Gastroesophageal sphincter (tissue), 4 donors: ENCODE measurements at regions not wholly inside any gene's neighbourhood (a gene's known extent, or its start where the extent isn't known, plus 50 kb on each side); places are given as distances from the start of the nearest gene placed in this dataset.

Experiments used
- ATAC-seq: fragments of 150-250 bp; one replicate; pipeline ENCODE4 v1.9.1; 2016; ENCODE audit warnings: mild to moderate bottlenecking, moderate library complexity
- H3K27ac ChIP-seq, 4 donors: fragments of 200-600 bp; sonication (generic) in 3 of 4; 1 replicate in 3 of 4; 2 replicates in 1 of 4; pipeline ENCODE4 v1.5.1; 2016 to 2019
- H3K27me3 ChIP-seq: fragments of 200-600 bp; sonication (generic); one replicate; pipeline ENCODE4 v1.5.1; 2019
- H3K36me3 ChIP-seq, 2 donors: fragments of 200-600 bp; sonication (generic); one replicate each; pipeline ENCODE4 v1.5.1; 2019; ENCODE audit warnings: control low read depth in 1 of 2
- H3K4me1 ChIP-seq, 3 donors: fragments of 200-600 bp; sonication (generic); 1 replicate in 2 of 3; 2 replicates in 1 of 3; pipeline ENCODE4 v1.5.1; 2016 to 2019; ENCODE audit warnings: control low read depth in 2 of 3
- H3K4me3 ChIP-seq, 2 donors: fragments of 200-600 bp; sonication (generic); one replicate each; pipeline ENCODE4 v1.5.1; 2019; ENCODE audit warnings: mild to moderate bottlenecking in 1 of 2, moderate library complexity in 1 of 2
- H3K9me3 ChIP-seq, 3 donors: fragments of 200-600 bp; sonication (generic); one replicate each; pipeline ENCODE4 v1.5.1; 2017 to 2019; ENCODE audit warnings: control low read depth in 2 of 3
- CTCF ChIP-seq, 4 experiments: fragments of 200-600 bp in 2 of 4; fragments of 450-650 bp in 2 of 4; sonication (generic) in 1 of 4; IDR thresholded peaks; one replicate each; pipeline ENCODE4 v1.5.1; 2017 to 2019; ENCODE audit warnings: antibody characterized with exemption in 4 of 4, mild to moderate bottlenecking in 2 of 4, moderate library complexity in 2 of 4
- EP300 ChIP-seq: sonication (generic); formaldehyde crosslinking; IDR thresholded peaks from one replicate; pipeline ENCODE4 v1.6.1; 2017; ENCODE audit warnings: antibody characterized with exemption, mild to moderate bottlenecking
- POLR2A ChIP-seq, 2 donors: fragments of 450-650 bp; IDR thresholded peaks; one replicate each; pipeline ENCODE4 v1.6.1; 2017; ENCODE audit warnings: antibody characterized with exemption in 2 of 2, mild to moderate bottlenecking in 2 of 2, moderate library complexity in 1 of 2
- POLR2AphosphoS5 ChIP-seq: sonication (generic); formaldehyde crosslinking; IDR thresholded peaks from one replicate; pipeline ENCODE4 v1.6.1; 2017; ENCODE audit warnings: antibody characterized with exemption
- WGBS, 2 donors: methylation state at CpG; one replicate each; pipeline ENCODE4 v1.1.5; 2018; ENCODE audit warnings: low coverage in 1 of 2; 5-methylcytosine and 5-hydroxymethylcytosine counted together

GRCh38 chr9:79357194-79357593 is 214.6 kb upstream of the TLE4 start:
- Histone ChIP-seq H3K4me1 (no peaks in the 10 kb centered on the region), H3K9me3 (no peaks in the 10 kb centered on the region), H3K27me3 (no peaks in the 10 kb centered on the region), H3K4me3 (no peak overlapping the region), H3K27ac (no peak overlapping the region), H3K36me3 (no peaks in the 10 kb centered on the region)
- 68 to 69% methylated on average over 3 to 5 of the region's 5 CpGs for WGBS, 2 donors
- TF ChIP-seq POLR2A (IDR thresholded peaks at IDR 0.05) (no peak), CTCF (IDR thresholded peaks at IDR 0.05) (no peak)
- ATAC-seq = no peak

- Histone ChIP-seq H3K36me3 (no peaks in the 10 kb centered on the region), H3K27me3 (no peaks in the 10 kb centered on the region), H3K4me1 (no peaks in the 10 kb centered on the region), H3K27ac (no peak overlapping the region), H3K9me3 (no peaks in the 10 kb centered on the region), H3K4me3 (no peak overlapping the region)
- no peak for TF ChIP-seq POLR2A (IDR thresholded peaks at IDR 0.05)
- TF ChIP-seq EP300 = no peak
- no peak for TF ChIP-seq CTCF (IDR thresholded peaks at IDR 0.05)
- no peak for TF ChIP-seq POLR2AphosphoS5
- no peak for ATAC-seq
- WGBS, 2 donors = 79 to 92% methylated on average over 2 to 6 of the region's 6 CpGs
Measured at GRCh38 chr9:79357616-79358015, 214.1 kb upstream of the TLE4 start.

- H3K4me1 ChIP-seq = no peaks in the 10 kb centered on the region
- ATAC-seq = no peak
- no peak overlapping the region for H3K27ac ChIP-seq
- no peaks in the 10 kb centered on the region for H3K36me3 ChIP-seq
- no peak overlapping the region for H3K4me3 ChIP-seq
- no peak for TF ChIP-seq EP300
- no peak for TF ChIP-seq POLR2AphosphoS5
- no peak for TF ChIP-seq CTCF (IDR thresholded peaks at IDR 0.05)
- no peak for TF ChIP-seq POLR2A (IDR thresholded peaks at IDR 0.05)
- H3K27me3 ChIP-seq = no peaks in the 10 kb centered on the region
- H3K9me3 ChIP-seq = no peaks in the 10 kb centered on the region
- 78 to 82% methylated on average over 3 to 5 of the region's 5 CpGs for WGBS, 2 donors
Measured at GRCh38 chr9:79360387-79361347, 211.1 kb upstream of the TLE4 start.

GRCh38 chr9:79362100-79363081 is 209.4 kb upstream of the TLE4 start:
- Histone ChIP-seq H3K27me3 (no peaks in the 10 kb centered on the region), H3K4me1 (no peaks in the 10 kb centered on the region), H3K4me3 (no peak overlapping the region), H3K36me3 (no peaks in the 10 kb centered on the region), H3K9me3 (no peaks in the 10 kb centered on the region), H3K27ac (no peak overlapping the region)
- 34 to 63% methylated on average over 6 to 7 of the region's 9 CpGs for WGBS, 2 donors
- TF ChIP-seq CTCF (IDR thresholded peaks at IDR 0.05) = no peak
- TF ChIP-seq POLR2A (IDR thresholded peaks at IDR 0.05) = no peak
- no peak for TF ChIP-seq EP300
- TF ChIP-seq POLR2AphosphoS5 = no peak
- ATAC-seq = no peak
